ENCODE measurements at regions not wholly inside any gene's neighbourhood (a gene's known extent, or its start where the extent isn't known, plus 50 kb on each side); places are given as distances from the start of the nearest gene placed in this dataset.

DNA sequence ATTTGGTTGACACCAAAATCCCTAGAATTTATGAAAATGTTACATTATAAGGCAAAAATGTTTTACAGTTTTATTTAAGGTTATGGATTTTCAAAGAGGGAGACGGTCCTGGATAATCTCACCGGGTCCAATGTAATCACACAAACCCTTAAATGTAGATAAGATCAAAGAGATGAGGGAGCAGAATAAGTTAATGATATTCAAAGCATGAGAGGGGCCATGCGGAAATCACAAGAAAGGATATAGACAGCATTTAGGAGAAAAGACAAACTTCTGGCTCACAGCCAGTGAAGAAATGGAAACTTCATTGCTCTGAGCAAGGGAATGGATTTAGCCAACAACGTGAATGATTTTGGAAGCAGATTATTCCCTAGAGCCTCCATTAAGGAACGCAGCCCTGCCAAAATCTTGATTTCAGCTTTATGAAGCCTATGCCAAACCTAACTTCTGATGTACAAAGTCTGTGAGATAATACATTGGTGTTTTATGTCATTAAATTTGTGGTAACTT is 684.4 kb upstream of the GNPDA2 start:
- no peak for DNase-seq (ENCODE audit: low read depth)
- H3K4me3 ChIP-seq (ENCODE audit: low read depth, low read length) = no peak overlapping the region
- TF ChIP-seq, protein P1, sequence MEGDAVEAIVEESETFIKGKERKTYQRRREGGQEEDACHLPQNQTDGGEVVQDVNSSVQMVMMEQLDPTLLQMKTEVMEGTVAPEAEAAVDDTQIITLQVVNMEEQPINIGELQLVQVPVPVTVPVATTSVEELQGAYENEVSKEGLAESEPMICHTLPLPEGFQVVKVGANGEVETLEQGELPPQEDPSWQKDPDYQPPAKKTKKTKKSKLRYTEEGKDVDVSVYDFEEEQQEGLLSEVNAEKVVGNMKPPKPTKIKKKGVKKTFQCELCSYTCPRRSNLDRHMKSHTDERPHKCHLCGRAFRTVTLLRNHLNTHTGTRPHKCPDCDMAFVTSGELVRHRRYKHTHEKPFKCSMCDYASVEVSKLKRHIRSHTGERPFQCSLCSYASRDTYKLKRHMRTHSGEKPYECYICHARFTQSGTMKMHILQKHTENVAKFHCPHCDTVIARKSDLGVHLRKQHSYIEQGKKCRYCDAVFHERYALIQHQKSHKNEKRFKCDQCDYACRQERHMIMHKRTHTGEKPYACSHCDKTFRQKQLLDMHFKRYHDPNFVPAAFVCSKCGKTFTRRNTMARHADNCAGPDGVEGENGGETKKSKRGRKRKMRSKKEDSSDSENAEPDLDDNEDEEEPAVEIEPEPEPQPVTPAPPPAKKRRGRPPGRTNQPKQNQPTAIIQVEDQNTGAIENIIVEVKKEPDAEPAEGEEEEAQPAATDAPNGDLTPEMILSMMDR (IDR thresholded peaks at IDR 0.05; ENCODE audit: insufficient read depth, low read depth, low read length, missing control alignments) = no peak

- H3K4me3 ChIP-seq (ENCODE audit: low read depth, low read length) = no peak overlapping the region
- TF ChIP-seq, protein P1 (IDR thresholded peaks at IDR 0.05; ENCODE audit: insufficient read depth, low read depth, low read length, missing control alignments) = no peak
- DNase-seq (ENCODE audit: low read depth) = no peak
Observed at GRCh38 chr4:45409536-45409935, 683.2 kb upstream of the GNPDA2 start.

GRCh38 chr4:45408996-45409395 is 682.6 kb upstream of the GNPDA2 start:
- DNase-seq (ENCODE audit: low read depth) = no peak
- TF ChIP-seq, protein P1 (IDR thresholded peaks at IDR 0.05; ENCODE audit: insufficient read depth, low read depth, low read length, missing control alignments) = no peak
- H3K4me3 ChIP-seq (ENCODE audit: low read depth, low read length) = no peak overlapping the region

- TF ChIP-seq, protein P1 (IDR thresholded peaks at IDR 0.05; ENCODE audit: insufficient read depth, low read depth, low read length, missing control alignments) = no peak
- DNase-seq (ENCODE audit: low read depth) = no peak
Observed at GRCh38 chr4:45399116-45399515, 672.8 kb upstream of the GNPDA2 start.

GRCh38 chr4:45385306-45385705 is 659.0 kb upstream of the GNPDA2 start:
- DNase-seq (ENCODE audit: low read depth) = no peak
- TF ChIP-seq, protein P1 (IDR thresholded peaks at IDR 0.05; ENCODE audit: insufficient read depth, low read depth, low read length, missing control alignments) = no peak
- no peak overlapping the region for H3K4me3 ChIP-seq (ENCODE audit: low read depth, low read length)

More at GRCh38 chr4:45399116-45399515, 672.8 kb upstream of the GNPDA2 start:
- no peak overlapping the region for H3K4me3 ChIP-seq (ENCODE audit: low read depth, low read length)

DNA sequence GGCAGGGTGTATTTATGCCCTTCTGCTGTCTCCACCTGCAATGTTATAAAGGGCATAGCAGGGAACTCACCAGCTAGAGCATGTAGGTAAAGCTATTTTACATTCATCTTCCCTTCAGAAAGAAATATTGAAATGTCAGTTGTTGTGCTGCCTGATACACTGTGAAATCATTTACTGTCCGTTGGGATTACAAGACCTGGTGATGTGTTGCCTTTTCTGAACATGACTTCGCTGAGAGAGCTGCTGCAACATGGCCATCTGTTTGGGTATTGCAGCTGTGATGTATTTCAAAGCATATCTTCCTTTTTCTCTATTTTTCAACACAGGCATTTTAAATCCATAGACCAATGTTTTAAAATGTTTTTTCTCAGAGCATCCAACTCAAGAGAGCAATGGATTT is 644.1 kb upstream of the GNPDA2 start:
- no peak overlapping the region for H3K4me3 ChIP-seq (ENCODE audit: low read depth, low read length)
- TF ChIP-seq, protein P1 (IDR thresholded peaks at IDR 0.05; ENCODE audit: insufficient read depth, low read depth, low read length, missing control alignments) = no peak
- no peak for DNase-seq (ENCODE audit: low read depth)

DNA sequence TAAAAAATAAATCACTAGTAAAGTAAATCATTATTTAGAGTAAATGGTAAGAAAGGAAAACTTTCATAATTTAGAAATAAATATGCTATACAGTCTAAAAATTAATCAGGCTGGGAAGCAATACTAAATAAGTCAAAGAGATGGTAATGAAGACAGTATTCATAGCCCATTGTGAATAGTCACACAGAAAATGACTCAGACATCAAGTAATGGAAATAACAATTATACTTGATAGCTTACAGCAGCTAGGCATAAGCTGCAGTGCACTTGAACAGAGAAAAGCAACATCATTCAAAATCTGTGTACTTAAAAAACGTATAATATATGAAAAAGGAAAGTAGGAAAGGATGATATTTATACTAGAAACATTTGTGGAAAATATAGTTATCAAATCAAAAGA is 642.5 kb upstream of the GNPDA2 start:
- TF ChIP-seq, protein P1 (IDR thresholded peaks at IDR 0.05; ENCODE audit: insufficient read depth, low read depth, low read length, missing control alignments) = no peak
- H3K4me3 ChIP-seq (ENCODE audit: low read depth, low read length) = no peak overlapping the region
- DNase-seq (ENCODE audit: low read depth) = no peak

Data from GM12865 (cell line).